Vagina (tissue), 2 donors: ENCODE measurements at regions not wholly inside any gene's neighbourhood (a gene's known extent, or its start where the extent isn't known, plus 50 kb on each side); places are given as distances from the start of the nearest gene placed in this dataset.

Experiments
- DNase-seq, 2 donors: peaks; one replicate each; pipeline ENCODE4 v3.0.0-alpha.2; 2017; ENCODE audit errors: extremely low spot score in 2 of 2
- H3K27ac ChIP-seq: fragments of 200-600 bp; sonication (generic); one replicate; pipeline ENCODE4 v1.5.1; 2019
- H3K27me3 ChIP-seq: fragments of 200-600 bp; sonication (generic); one replicate; pipeline ENCODE4 v1.5.1; 2019
- H3K36me3 ChIP-seq, 2 donors: fragments of 200-600 bp; sonication (generic); one replicate each; pipeline ENCODE4 v1.5.1; 2017 to 2019
- H3K4me1 ChIP-seq: fragments of 200-600 bp; sonication (generic); one replicate; pipeline ENCODE4 v1.5.1; 2019
- H3K4me3 ChIP-seq, 2 donors: fragments of 200-600 bp; sonication (generic); 1 replicate in 1 of 2; 2 replicates in 1 of 2; pipeline ENCODE4 v1.5.1; 2016 to 2019
- H3K9me3 ChIP-seq: fragments of 200-600 bp; sonication (generic); one replicate; pipeline ENCODE4 v1.5.1; 2019
- POLR2A ChIP-seq, 2 donors: fragments of 450-650 bp; IDR thresholded peaks; one replicate each; pipeline ENCODE4 v1.6.1; 2017; ENCODE audit warnings: antibody characterized with exemption in 2 of 2, mild to moderate bottlenecking in 2 of 2, moderate library complexity in 2 of 2
- POLR2AphosphoS5 ChIP-seq, 2 donors: sonication (generic); formaldehyde crosslinking; IDR thresholded peaks; one replicate each; pipeline ENCODE4 v1.9.0; 2017; ENCODE audit warnings: antibody characterized with exemption in 2 of 2, mild to moderate bottlenecking in 2 of 2, low read depth in 1 of 2; ENCODE audit not compliant: insufficient read depth in 1 of 2
- intact Hi-C: fragments of 100-400 bp; cut with DNase I; formaldehyde crosslinking; loops from one replicate; pipeline ENCODE4 v1.15.1; 2023
- TF ChIP-seq, protein P1 (sequence below), 3 experiments: fragments of 450-650 bp in 2 of 3; fragments of 200-600 bp in 1 of 3; sonication (generic) in 1 of 3; IDR thresholded peaks; one replicate each; pipeline ENCODE4 v1.5.1; 2017 to 2019; ENCODE audit warnings: antibody characterized with exemption in 3 of 3, mild to moderate bottlenecking in 2 of 3, moderate library complexity in 2 of 3

DNA sequence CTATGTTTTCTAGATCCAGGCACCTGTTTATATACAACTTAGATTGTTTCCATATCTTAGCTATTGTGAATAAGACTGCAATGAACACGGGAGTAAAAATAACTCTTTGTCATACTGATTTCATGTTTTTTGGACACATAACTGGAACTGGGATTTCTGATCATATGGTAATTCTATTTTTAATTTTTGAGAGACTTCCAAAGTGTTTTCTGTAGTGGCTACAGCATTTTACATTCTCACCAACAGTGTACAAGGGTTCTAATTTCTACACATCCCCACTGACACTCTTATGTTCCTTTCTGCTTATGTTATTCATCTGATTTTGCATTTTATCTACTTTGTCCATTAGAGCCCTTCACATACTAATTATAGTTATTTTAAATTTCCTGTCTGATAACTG lies 1152.9 kb downstream of the SLITRK1 start:
- no peak for DNase-seq
- Histone ChIP-seq H3K27me3 (no peaks in the 10 kb centered on the region), H3K4me3 (no peak overlapping the region), H3K36me3 (no peaks in the 10 kb centered on the region), H3K4me1 (no peaks in the 10 kb centered on the region), H3K27ac (no peak overlapping the region), H3K9me3 (no peaks in the 10 kb centered on the region)
- TF ChIP-seq POLR2A (IDR thresholded peaks at IDR 0.05) (no peak), POLR2AphosphoS5 (IDR thresholded peaks at IDR 0.05; ENCODE audit: insufficient read depth in 1 of 2, low read depth in 1 of 2) (no peak)
- TF ChIP-seq, protein P1, sequence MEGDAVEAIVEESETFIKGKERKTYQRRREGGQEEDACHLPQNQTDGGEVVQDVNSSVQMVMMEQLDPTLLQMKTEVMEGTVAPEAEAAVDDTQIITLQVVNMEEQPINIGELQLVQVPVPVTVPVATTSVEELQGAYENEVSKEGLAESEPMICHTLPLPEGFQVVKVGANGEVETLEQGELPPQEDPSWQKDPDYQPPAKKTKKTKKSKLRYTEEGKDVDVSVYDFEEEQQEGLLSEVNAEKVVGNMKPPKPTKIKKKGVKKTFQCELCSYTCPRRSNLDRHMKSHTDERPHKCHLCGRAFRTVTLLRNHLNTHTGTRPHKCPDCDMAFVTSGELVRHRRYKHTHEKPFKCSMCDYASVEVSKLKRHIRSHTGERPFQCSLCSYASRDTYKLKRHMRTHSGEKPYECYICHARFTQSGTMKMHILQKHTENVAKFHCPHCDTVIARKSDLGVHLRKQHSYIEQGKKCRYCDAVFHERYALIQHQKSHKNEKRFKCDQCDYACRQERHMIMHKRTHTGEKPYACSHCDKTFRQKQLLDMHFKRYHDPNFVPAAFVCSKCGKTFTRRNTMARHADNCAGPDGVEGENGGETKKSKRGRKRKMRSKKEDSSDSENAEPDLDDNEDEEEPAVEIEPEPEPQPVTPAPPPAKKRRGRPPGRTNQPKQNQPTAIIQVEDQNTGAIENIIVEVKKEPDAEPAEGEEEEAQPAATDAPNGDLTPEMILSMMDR (IDR thresholded peaks at IDR 0.05): no peak
- intact Hi-C loops: no loop called here

GRCh38 chr13:82720986-82721385 lies 1161.3 kb downstream of the SLITRK1 start:
- no peaks in the 10 kb centered on the region for H3K27me3 ChIP-seq
- intact Hi-C loops: no loop called here
- H3K9me3 ChIP-seq: no peaks in the 10 kb centered on the region
- no peak overlapping the region for H3K27ac ChIP-seq
- H3K4me3 ChIP-seq: no peak overlapping the region
- no peaks in the 10 kb centered on the region for H3K36me3 ChIP-seq
- TF ChIP-seq, protein P1 (IDR thresholded peaks at IDR 0.05): no peak
- no peak for TF ChIP-seq POLR2AphosphoS5 (IDR thresholded peaks at IDR 0.05; ENCODE audit: insufficient read depth in 1 of 2, low read depth in 1 of 2)
- TF ChIP-seq POLR2A (IDR thresholded peaks at IDR 0.05): no peak
- H3K4me1 ChIP-seq: no peaks in the 10 kb centered on the region
- no peak for DNase-seq

DNA sequence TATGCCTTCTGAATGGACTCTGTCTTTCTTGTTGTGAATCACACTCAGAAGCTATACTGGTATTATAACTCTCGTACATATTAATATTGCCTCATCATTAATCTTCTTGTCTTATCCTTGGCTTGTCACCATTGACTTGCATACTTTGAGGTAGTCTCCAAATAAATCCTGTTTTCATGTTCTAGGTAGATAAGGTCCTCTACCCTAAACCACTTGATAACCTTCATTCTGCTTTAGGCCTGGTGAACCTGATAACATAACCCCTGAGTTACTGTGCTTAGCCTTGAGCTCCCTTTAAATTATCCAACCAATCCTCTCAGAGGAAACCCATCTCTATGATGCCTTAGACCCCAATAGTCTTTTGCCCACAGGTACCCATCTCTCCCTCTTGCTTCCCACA lies 1162.3 kb downstream of the SLITRK1 start:
- Histone ChIP-seq H3K27me3 (no peaks in the 10 kb centered on the region), H3K36me3 (no peaks in the 10 kb centered on the region), H3K9me3 (no peaks in the 10 kb centered on the region), H3K4me3 (no peak overlapping the region), H3K27ac (no peak overlapping the region), H3K4me1 (no peaks in the 10 kb centered on the region)
- DNase-seq: no peak
- TF ChIP-seq POLR2A (IDR thresholded peaks at IDR 0.05): no peak
- intact Hi-C loops: no loop called here

DNA sequence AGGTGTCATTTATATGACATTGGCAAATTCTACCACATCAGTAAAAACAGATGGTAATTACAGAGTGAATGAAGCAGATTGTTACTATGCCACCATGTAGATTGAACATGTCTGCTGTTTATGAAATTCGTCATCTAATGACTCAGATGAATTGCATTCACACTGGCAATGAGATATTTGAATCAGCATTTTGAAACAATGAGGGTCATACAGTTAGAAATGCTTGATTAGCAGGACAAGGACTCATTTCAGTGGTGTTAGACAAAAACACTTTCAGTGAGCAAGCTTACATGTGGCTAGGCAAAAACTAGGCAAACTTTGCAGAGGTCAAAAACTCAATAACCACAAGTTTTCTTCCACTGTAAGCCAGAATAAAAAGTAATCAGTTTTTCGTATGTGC lies 1165.0 kb downstream of the SLITRK1 start:
- no peaks in the 10 kb centered on the region for H3K4me1 ChIP-seq
- H3K27me3 ChIP-seq: no peaks in the 10 kb centered on the region
- intact Hi-C loops: no loop called here
- H3K4me3 ChIP-seq: no peak overlapping the region
- DNase-seq: no peak
- H3K9me3 ChIP-seq: no peaks in the 10 kb centered on the region
- H3K27ac ChIP-seq: no peak overlapping the region
- H3K36me3 ChIP-seq: no peaks in the 10 kb centered on the region
- no peak for TF ChIP-seq POLR2A (IDR thresholded peaks at IDR 0.05)
- no peak for TF ChIP-seq POLR2AphosphoS5 (IDR thresholded peaks at IDR 0.05; ENCODE audit: insufficient read depth in 1 of 2, low read depth in 1 of 2)
- TF ChIP-seq, protein P1 (IDR thresholded peaks at IDR 0.05): no peak

- Histone ChIP-seq H3K36me3 (no peaks in the 10 kb centered on the region), H3K9me3 (no peaks in the 10 kb centered on the region)
Observed at GRCh38 chr13:82713687-82714405, 1168.4 kb downstream of the SLITRK1 start.

More at GRCh38 chr13:82713687-82714405, 1168.4 kb downstream of the SLITRK1 start:
- TF ChIP-seq POLR2AphosphoS5 (IDR thresholded peaks at IDR 0.05; ENCODE audit: insufficient read depth in 1 of 2, low read depth in 1 of 2) (no peak), POLR2A (IDR thresholded peaks at IDR 0.05) (no peak)
- TF ChIP-seq, protein P1 (IDR thresholded peaks at IDR 0.05): no peak
- Histone ChIP-seq H3K27me3 (no peaks in the 10 kb centered on the region), H3K27ac (no peak overlapping the region), H3K4me1 (no peaks in the 10 kb centered on the region), H3K4me3 (no peak overlapping the region)
- DNase-seq: no peak
- intact Hi-C loops: no loop called here
